Osteoblast (primary cell): ENCODE measurements at regions not wholly inside any gene's neighbourhood (a gene's known extent, or its start where the extent isn't known, plus 50 kb on each side); places are given as distances from the start of the nearest gene placed in this dataset.

Source experiments
- DNase-seq: peaks from one replicate; pipeline ENCODE4 v3.0.0; 2011; ENCODE audit warnings: low spot score, mixed read lengths; ENCODE audit not compliant: insufficient read length; ENCODE audit errors: missing footprints
- H2AFZ ChIP-seq: 2 replicates; pipeline ENCODE4 v1.6.0; 2011; ENCODE audit warnings: mild to moderate bottlenecking, low read length
- H3K27ac ChIP-seq: 2 replicates; pipeline ENCODE4 v1.5.1; 2011; ENCODE audit warnings: mild to moderate bottlenecking, low read depth, low read length, moderate library complexity
- H3K27me3 ChIP-seq: 2 replicates; pipeline ENCODE4 v1.6.0; 2012; ENCODE audit warnings: mild to moderate bottlenecking, control low read depth, inconsistent platforms, low read length, moderate library complexity; ENCODE audit not compliant: insufficient read depth
- H3K36me3 ChIP-seq: 2 replicates; pipeline ENCODE4 v1.5.1; 2011; ENCODE audit warnings: mild to moderate bottlenecking, low read length, control low read depth, moderate library complexity; ENCODE audit not compliant: insufficient read depth
- H3K4me1 ChIP-seq: 2 replicates; pipeline ENCODE4 v1.5.1; 2011; ENCODE audit warnings: mild to moderate bottlenecking, low read length, control low read depth, moderate library complexity; ENCODE audit not compliant: insufficient read depth
- H3K4me2 ChIP-seq: 2 replicates; pipeline ENCODE4 v1.6.0; 2011; ENCODE audit warnings: mild to moderate bottlenecking, low read length; ENCODE audit not compliant: insufficient read depth
- H3K4me3 ChIP-seq: fragments of 200-600 bp; sonication (generic); 3 replicates; pipeline ENCODE4 v1.5.1; 2012; ENCODE audit warnings: mild to moderate bottlenecking, low read length, inconsistent platforms; ENCODE audit not compliant: insufficient read depth
- H3K79me2 ChIP-seq: 2 replicates; pipeline ENCODE4 v1.6.0; 2012; ENCODE audit warnings: mild to moderate bottlenecking, low read length, control low read depth, inconsistent platforms; ENCODE audit not compliant: insufficient read depth
- H3K9me3 ChIP-seq: 2 replicates; pipeline ENCODE4 v1.5.1; 2011; ENCODE audit warnings: low read depth, low read length, control low read depth
- H4K20me1 ChIP-seq: 2 replicates; pipeline ENCODE4 v1.6.0; 2012; ENCODE audit warnings: mild to moderate bottlenecking, low read length, control low read depth; ENCODE audit not compliant: insufficient read depth
- CTCF ChIP-seq: IDR thresholded peaks from 2 replicates; pipeline ENCODE4 v1.5.1; 2011; ENCODE audit warnings: mild to moderate bottlenecking, low read depth, low read length, moderate library complexity; ENCODE audit errors: extremely low read depth

- Histone ChIP-seq H3K27ac (no peak overlapping the region), H3K4me3 (no peak overlapping the region), H2AFZ (no peak overlapping the region), H3K27me3 (no peaks in the 10 kb centered on the region), H3K4me1 (no peaks in the 10 kb centered on the region), H3K4me2 (no peak overlapping the region), H3K36me3 (no peaks in the 10 kb centered on the region), H3K79me2 (no peaks in the 10 kb centered on the region), H4K20me1 (no peaks in the 10 kb centered on the region), H3K9me3 (no peaks in the 10 kb centered on the region)
- no peak for TF ChIP-seq CTCF
- DNase-seq = no peak
Measured at GRCh38 chr2:238700506-238701340, 147.2 kb upstream of the TWIST2 start.

DNA sequence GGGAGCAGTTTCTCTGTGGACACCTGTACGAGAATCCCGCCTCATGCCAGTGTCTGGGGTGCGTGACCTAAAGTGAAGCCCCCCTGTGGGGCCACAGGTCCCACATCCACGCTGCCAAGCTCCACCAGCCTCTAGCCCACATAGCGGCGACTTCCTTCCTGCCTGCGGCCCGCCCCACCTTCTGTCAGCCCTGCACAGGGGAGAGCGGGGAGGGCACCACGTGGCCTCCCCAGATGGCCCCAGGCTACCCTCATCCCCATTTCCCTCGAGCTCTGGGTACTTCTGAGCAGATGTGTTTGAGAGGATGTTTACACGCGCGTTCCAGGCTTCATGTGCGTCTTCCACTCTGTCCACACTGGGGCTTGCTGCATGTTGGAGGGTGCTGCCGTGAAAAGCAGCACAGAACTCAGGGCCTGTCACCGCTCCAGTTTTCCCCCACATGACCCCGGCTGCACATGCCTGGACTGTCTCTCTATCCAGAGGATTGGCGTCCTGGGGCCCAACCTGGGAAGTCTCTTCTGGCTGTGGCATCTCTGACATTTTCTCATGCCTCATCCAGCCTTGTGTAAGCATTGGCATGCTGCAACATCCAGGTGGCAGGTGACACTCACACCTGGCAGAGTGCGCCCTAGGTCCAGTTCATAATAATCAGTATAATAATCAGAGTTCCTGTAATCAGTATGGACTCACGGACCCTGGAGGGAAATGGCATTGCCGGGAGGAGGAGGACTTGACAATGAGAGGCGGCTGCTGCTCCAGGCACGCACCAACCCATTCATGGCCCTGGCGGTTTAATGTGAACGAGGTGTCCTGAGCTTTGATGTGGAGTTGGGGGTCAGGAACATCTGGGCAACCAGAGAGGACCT lies 146.3 kb upstream of the TWIST2 start:
- no peak for DNase-seq
- Histone ChIP-seq H3K27me3 (no peaks in the 10 kb centered on the region), H3K4me3 (no peak overlapping the region), H3K4me1 (no peaks in the 10 kb centered on the region), H3K79me2 (no peaks in the 10 kb centered on the region), H3K27ac (no peak overlapping the region), H3K9me3 (no peaks in the 10 kb centered on the region), H3K36me3 (no peaks in the 10 kb centered on the region), H2AFZ (no peak overlapping the region), H3K4me2 (no peak overlapping the region), H4K20me1 (no peaks in the 10 kb centered on the region)
- no peak for TF ChIP-seq CTCF

- H3K4me3 ChIP-seq = no peak overlapping the region
- H3K4me1 ChIP-seq = no peaks in the 10 kb centered on the region
Measured at GRCh38 chr2:238702276-238703052, 145.4 kb upstream of the TWIST2 start.

More at GRCh38 chr2:238702276-238703052, 145.4 kb upstream of the TWIST2 start:
- H3K27me3 ChIP-seq = no peaks in the 10 kb centered on the region
- no peaks in the 10 kb centered on the region for H4K20me1 ChIP-seq
- H3K79me2 ChIP-seq = no peaks in the 10 kb centered on the region
- no peaks in the 10 kb centered on the region for H3K36me3 ChIP-seq
- no peaks in the 10 kb centered on the region for H3K9me3 ChIP-seq
- H3K27ac ChIP-seq = no peak overlapping the region
- TF ChIP-seq CTCF = no peak
- H3K4me2 ChIP-seq = no peak overlapping the region
- H2AFZ ChIP-seq = no peak overlapping the region
- no peak for DNase-seq
